ENCODE measurements at regions not wholly inside any gene's neighbourhood (a gene's known extent, or its start where the extent isn't known, plus 50 kb on each side); places are given as distances from the start of the nearest gene placed in this dataset.

DNA sequence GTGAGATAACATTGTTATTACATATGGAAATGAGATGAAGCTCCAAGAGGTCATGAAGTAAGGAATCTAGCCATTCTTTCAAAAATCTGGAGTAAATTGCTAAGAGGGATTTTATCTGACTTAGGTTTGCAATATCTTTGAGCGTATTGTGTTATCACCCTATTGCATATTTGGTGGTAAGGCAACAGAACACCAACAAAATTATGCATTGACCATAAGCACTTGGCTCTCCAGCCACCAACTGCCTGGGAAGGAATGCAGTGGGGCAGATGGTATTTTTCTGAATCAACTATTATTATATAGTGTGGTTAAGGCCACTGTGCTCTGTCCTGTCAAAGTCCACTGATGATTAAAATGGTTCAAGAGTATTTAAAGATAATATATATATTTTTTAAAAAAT is 287.9 kb upstream of the SEMA6D start:
- no peak for DNase-seq

DNA sequence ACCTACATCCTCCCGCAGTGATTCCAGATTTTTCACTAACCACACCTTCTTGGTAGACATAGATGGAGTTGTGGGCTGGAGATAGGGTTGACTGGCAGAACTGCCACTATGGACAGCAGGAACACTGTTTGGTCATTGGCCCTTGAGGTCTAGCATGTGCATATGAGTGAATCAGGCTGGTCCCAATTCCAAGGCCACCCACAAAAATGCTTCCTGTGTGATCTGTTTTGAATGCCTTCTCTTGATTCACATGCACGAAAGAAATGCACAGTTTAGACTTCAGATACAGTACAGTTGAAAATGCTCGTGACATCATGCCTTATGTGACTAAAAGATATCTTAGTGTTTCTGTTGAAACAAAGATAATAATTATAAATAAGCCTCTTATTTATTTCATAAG is 285.8 kb upstream of the SEMA6D start:
- DNase-seq, result no peak

DNA sequence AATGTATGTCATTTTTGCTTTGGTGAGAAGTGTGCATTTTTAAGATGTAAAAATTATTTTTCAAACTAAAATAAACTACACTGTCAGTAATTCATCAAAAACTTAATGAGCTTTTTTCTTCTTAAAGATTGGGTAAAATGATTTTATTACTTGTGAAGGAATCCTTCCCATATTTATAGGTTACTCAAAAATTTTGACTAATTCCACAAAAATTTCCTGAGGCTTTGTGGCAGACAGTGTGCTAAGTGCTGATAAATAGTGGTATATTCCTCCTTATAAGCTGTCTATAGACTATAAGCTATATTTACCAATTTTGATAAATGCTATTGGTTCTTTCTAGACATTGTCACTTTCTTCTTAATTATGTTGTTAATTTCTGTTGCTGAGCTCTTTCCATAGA is 284.5 kb upstream of the SEMA6D start:
- no peak for DNase-seq

DNA sequence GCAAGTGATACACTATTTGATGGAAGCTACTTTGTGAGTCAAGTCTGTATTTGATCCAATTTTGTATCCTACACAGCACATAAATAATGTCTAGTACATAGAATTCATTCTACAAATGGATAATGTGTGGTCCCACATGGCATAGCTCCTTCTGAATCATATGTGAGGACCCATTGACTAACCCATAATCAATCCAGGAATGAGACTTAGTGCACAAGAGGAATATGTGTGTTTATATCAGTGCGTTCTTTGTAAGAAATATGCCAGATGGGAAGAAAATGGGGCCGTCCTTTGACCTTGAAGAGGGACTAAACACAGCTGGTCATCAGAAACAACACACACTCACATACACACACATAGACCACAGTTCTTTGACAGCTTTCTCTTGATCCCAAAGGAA is 282.7 kb upstream of the SEMA6D start:
- DNase-seq, result no peak

DNA sequence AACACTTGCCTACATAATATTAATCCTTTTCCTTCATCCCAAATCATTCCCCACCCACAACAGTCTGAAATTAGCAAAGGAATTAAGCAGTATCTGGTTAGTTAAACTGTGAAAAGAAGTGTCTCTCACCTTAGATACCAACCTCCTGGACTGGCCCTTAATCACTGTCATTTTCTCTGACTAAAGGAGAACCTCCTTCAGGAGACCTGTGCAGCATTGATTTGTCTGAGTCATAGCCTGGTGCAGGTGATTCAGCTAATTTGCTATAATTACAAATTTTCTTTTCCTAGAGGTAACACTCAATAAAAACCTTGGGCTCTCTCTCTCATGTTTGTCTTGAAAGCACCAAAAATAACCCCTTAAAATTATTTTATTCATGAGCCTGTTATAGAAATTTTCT is 279.8 kb upstream of the SEMA6D start:
- no peak for DNase-seq

DNA sequence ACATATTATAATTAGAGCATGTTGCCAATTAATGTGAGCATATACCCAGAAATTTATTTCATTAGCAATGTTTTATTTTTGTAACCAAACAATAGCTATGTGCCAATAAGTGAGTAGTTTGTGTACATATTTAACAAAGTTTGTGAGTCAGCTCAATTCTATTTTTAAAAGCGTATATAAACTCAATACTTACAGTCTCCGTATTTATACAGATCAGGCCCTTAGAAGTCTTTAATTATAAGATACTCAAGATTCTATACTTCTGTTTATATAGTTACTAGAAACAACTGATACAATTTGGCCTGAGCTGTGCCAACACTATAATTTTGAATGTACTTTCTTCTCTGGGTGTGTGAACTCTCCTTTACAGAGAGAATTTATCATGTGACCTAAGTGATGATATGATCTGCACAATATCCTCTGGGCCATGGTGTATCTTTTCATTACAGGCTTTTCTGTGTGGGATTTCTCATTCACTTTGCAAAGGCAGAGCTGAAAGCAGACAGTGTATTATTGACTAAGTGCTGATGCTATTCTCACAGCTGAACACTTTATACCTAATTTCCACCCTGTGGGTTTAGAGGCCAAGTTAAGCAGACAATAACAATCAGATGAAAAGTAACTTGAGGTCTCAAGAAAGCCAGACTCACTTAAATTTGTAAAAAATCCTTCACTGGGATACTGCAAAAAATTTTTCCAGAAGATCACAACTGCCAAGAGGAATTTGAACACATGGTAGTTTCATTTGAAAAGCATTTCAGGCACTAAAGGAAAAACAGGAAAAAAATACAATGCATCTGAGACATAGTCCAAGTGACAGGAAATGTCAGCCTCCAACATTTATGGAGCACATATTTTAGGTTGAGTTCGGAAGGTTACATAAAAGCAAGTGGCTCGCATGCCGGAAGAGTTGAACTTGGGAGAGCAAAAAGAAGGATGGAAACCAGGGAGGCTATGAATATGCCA is 277.9 kb upstream of the SEMA6D start:
- no peak for DNase-seq

DNA sequence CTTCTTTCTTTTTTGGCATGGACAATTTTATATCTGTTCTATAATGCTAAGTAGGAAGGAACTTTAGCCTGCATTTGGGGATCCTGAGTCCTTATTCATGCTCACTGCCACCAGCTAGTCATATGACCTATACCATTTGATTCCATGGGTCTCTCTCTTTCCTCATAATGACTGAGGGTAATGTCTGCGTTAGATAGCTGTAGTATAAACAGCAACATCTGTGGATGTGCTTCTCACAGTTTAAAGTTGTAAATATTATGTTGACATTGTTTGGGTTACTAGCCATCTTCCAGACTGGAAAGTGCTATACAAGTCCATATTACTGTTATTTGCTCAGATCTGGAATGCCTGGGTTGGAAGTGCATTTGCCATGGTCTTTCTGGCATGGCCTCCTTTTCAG is 274.9 kb upstream of the SEMA6D start:
- no peak for DNase-seq

DNA sequence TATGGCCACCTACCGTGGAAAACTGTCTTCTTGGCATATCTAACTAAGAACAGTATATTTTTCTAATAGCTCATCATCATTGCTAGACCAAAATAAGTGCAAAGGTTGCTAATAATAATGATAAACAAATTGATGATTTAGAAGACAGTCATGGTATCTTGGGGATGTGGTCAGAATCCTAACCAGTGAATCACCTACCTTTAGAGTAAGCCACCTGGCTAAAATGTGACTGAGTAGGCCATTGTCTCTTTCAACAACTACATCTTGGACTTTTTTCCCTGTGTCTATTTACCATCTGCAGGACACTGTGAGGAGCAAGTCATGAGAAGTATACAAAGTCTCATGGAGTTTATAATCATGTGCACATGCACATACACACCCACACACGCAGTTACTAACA is 273.5 kb upstream of the SEMA6D start:
- DNase-seq, result no peak

DNA sequence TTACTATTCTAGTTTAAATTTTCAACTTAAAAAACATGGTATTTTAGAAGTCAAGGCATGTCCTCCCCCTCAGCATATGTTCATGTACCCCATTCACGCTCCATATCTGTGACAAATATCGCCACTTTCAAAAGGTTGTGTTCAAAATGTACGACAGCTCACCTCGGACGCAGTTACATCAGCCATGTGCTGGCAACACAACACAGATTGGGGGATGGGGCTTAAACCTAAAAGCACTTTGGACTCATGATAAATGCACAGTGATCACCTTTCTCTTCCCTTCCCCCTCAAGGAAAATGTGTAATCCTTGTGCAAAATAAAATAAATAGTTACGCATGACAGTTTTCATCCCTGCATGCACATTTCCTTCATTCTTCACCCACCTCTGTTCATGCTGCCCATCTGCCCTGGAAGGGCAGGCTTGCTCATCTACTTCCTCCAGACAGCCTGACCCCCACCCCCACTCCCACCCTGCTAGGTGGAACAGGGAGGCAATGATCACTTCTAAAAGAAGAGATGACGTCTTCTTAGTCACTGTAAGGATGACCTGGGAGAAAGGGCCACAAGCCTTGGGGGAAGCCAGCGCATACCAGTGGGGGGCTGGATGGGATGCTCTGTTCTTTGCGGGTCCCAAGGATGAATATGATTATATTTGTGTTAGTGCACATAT is 271.4 kb upstream of the SEMA6D start:
- DNase-seq, result no peak

DNA sequence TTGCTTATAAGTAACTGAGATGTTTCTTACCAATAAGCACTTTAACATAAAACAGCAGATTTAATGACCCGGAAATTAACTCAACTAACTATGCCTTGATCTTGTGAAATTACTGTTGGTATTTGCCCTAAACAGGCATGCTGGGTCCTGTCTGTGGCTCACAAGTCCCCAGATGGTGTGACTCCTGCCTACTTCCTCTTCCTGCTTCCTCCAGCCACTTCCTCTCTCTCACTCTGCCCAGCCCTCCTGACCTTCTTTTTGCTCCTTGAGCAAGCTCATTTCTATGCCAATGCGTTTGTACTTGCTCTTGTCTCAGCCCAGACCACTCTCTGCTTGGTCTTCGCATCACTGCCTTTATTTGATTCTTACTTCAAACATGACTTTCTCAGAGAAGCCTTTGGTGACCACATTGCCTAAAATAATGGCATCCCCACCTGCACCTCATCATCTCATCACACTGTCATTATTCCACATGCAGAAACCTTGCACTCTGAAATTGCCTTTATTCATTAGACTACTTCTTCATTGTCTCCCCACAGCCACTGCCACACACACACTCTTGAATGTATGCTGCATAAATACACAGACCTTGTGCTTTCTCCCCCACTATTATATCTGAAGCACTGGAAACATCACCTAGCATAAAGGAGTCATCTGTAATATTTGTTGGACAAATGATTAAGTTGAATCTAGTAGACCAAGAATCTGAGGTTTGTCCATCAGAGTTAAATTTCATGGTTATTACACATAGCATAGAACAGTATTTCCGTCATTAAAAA is 256.3 kb upstream of the SEMA6D start:
- DNase-seq, result peak; percentile 53 to 62

DNA sequence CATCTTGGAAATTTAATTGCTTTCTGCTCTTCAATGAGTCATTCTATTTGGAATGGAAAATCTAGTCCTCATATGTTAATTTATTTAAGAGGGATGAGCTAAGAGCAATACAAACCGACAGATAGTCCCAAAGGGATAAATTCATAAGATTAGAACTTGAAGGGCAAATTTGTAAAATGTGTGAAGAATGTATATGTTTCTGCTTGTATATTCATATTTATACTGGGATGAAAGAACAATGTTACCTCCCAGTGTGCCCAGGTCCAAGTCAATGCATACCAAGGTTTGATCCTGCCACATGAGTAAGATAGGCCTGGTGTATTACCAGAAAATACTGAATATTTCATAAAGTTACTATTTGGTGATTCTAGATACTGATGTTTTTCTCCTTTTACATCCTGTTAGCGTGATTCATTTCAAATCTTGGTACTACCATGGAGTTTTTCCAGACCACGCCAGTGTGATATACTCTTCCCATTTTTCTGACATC is 255.6 kb upstream of the SEMA6D start:
- DNase-seq, result no peak

DNA sequence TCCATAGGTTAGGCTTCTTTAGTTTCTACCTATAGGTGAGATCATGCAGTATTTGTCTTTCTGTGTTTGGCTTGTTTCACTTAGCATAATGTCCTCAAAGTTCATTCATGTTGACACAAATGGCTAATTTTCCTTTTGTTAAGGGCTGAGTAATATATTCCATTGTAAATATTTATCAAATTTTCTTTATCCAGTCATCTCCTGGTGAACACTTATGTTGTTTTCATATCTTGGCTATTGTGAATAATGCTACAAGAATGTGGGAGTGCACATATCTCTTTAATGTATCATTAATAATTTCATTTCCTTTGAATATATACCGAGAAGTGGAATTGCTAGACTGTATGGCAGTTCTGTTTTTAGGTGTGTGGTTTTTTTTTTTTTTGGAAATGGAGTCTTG is 250.9 kb upstream of the SEMA6D start:
- DNase-seq, result no peak

DNA sequence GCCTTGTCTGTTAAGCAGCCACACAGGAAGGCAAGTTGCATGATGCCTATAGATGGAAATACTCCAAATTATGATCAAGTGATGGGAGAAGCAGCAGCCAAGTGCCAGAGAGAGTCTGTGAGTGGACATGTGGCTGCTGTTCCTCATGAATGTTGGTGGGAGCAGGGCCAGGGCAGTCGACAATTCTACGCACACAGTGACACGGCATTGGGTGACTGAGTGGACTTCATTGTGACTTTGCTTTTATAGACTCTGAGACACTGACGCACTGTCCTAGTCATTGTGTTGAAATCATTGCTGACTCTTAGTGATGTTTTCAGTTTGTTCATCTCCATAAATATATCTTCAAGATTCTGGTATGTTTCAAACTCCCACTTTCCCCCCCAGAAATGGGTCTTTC is 246.3 kb upstream of the SEMA6D start:
- no peak for DNase-seq

DNA sequence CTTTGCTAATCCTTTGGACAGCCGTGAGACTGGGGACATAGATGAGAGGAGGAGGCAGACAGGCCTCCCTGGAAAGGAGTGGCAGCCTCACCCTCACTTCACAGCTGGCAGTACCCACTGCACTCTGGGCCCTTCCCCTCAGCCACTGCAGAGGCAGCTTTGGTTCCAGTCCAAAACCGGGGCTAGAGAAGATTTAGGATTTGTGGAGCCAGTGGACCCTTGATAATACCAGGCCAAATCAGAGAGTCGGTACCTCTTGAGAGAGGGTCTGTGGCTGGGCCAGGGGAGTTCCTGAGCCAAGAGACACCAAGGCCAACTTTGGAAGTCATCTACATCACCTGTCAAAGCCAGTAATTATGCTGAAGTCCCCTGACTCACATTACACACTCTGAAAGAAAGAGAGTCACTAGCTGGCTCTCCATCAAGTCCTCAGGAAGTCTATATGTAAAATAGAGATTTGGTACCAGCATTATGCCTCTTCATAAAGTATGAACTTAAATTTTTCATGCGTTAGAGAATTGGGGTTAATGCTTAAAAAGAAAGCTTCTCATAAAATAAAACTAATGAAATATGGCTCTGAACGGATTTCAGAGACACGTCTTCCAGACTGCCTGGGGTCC is 244.1 kb upstream of the SEMA6D start:
- no peak for DNase-seq

DNA sequence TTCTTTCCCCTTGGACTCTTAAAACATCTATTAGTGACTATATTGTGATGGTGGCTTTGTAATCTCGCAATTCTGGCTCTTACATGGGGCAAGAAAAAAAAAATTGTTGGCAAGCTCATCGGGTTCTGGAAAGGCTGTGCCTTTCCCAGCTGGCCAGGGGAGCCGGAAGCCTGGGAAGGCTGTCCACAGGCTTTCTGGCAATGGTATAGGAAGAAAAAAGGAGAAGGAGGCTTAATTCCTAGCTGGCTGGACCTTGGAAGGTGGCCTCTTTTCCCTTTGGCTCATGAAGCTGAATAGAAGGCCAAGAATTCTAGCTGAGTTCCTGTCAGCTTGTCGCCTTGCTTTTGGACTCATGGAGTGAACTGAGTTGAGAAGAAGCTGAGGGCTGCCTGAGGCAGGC is 243.5 kb upstream of the SEMA6D start:
- DNase-seq, result no peak

DNA sequence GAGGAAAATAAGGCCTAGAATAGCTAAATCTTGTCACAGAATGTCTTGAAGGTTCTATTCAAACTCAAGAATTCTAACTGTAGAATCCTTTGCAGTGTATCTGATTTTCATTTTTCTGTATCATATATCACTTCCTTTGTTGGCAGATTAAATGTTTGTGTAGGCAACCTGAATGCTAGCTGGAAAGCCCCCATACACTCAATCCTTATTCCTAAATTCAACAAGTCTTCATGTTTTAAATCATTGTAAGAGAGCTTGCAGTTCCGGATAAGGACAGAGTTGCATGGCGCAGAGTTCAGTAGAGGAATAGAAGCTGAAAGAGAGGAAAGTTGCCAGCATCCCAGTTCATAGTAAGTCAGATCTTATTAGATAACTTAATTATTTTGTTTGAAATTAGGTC is 242.0 kb upstream of the SEMA6D start:
- DNase-seq, result no peak

DNA sequence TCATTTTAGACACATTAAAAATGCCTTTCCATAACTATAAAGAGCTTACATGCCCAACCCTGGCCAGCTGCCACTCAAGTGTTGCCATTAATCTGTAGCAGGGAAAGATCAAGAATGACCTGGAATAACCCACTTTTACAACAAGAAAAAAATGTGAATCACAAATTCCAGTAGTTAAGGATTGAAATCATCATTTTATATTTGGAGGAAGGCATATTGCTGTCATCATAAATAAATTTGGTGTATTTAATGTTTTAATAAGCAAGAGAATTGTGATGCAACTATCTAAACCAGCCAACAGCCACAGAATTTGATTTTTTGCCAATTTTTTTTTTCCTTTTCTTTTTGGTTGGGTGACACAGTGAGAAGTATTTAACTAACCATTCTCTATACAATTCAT is 240.0 kb upstream of the SEMA6D start:
- DNase-seq, result no peak

DNA sequence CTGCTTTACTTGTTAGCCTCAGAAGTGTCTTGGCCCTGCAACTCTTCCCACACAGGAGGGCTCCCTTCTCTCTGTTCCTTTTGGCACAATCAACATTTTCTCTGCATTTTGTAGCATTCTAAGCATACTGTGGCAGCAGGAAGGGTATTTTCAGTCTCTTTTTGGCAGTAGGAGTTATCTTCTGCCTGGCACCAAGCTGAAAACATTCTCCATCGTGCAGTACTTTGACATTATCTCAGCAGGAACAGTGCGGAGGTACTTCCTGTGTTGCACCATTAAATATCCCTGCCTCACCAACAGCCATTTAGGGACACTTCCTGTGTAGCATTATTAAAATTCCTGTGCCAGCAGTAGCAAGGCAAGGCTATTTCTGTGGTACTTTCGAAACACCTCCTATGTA is 233.2 kb upstream of the SEMA6D start:
- no peak for DNase-seq

DNA sequence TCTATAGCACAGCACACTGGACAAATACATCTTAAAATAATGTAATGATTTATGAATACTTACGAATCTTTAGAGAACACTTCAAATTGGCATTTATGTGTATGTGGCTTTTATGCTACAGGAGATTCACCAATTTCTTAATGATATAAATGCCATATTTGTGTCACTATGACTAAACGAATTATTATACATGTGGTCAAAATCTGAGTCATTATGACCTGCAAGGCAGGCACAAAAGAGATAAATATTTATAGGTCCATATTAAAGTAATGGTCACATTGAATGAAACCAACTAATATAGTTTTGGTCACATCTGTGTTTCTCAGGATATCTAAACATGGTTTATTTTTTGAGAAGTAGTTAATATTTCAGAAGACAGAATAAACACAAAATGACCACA is 232.3 kb upstream of the SEMA6D start:
- no peak for DNase-seq

DNA sequence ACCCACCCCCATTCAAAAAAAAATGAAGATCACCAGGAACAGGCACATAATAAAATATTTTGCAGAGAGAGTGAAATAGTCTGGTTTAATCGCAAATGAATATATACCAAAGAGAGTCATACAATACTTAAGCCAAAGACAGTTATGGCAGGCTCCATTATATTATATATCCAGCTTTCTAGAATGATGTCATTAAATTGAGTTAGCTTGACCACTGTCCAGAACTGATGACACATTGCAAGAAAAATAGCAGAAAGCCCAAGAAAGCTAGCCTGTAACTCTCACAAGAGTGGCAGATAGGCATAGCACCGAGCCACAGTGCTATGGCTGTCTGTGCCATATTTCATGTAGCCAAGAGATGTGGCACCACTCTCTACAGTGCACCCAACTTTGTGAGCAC is 231.9 kb upstream of the SEMA6D start:
- no peak for DNase-seq

DNA sequence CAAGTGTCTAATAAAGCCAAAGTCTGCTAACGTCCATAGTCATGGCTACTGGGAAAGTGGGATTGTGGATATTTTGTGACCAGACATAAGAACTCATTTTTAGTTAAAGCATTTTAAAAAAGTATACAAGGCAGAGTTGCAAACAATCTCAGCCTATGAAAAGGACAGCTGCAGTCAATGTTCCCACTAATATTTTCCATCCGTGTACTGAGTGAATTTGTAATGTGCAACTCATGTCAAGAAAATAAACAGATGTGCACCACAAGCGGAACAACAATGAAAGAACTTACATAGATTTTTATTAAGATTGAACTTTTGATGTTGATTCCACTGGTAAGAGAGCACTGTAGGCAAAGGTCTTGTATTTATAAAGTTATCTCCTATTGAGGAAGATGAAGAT is 231.3 kb upstream of the SEMA6D start:
- DNase-seq, result no peak

DNA sequence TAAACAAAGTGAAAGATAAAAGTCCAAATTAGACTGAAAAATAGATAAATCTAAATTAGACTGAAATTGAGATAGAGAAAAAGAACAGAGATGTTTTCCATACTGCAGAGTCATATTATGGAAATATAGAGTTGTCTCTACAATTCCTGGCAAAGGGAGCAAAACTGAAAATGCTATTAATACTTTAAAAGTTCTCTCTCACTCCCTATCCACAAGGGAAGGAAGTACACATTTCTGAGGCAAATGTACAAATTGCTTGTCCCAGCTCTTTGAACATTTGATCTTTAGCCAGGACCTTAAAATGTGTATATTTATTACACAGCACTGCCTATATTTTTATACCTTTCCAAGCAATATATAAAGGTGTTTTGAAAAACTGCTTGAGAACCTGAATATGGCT is 225.1 kb upstream of the SEMA6D start:
- DNase-seq, result no peak

Measured in inflammatory macrophage (primary cell).